Heart right ventricle (tissue), 16 donors: ENCODE measurements at regions not wholly inside any gene's neighbourhood (a gene's known extent, or its start where the extent isn't known, plus 50 kb on each side); places are given as distances from the start of the nearest gene placed in this dataset.

Source experiments
- ATAC-seq, 8 donors: fragments of 200-7000 bp; cut with Tn5 transposase; one replicate each; pipeline ENCODE4 v1.9.1; 2020; ENCODE audit warnings: mild to moderate bottlenecking in 8 of 8, moderate library complexity in 8 of 8, moderate number of reproducible peaks in 1 of 8
- DNase-seq, 2 donors: peaks; one replicate each; pipeline ENCODE4 v3.0.0-alpha.2; 2020
- H3K27ac ChIP-seq, 10 donors: fragments of 200-600 bp; sonication (generic) in 2 of 10; one replicate each; pipeline versions ENCODE4 v1.5.0 to v1.8.0; 2020 to 2022; ENCODE audit warnings: mild to moderate bottlenecking in 3 of 10
- H3K27me3 ChIP-seq, 7 donors: fragments of 200-600 bp; one replicate each; pipeline ENCODE4 v1.8.0; 2021 to 2022; ENCODE audit warnings: mild to moderate bottlenecking in 2 of 7
- H3K36me3 ChIP-seq, 9 donors: fragments of 200-600 bp; sonication (generic) in 1 of 9; one replicate each; pipeline versions ENCODE4 v1.5.0 to v1.8.0; 2020 to 2022; ENCODE audit warnings: mild to moderate bottlenecking in 2 of 9
- H3K4me1 ChIP-seq, 9 donors: fragments of 200-600 bp; sonication (generic) in 1 of 9; one replicate each; pipeline versions ENCODE4 v1.5.0 to v1.8.0; 2020 to 2022; ENCODE audit warnings: mild to moderate bottlenecking in 4 of 9
- H3K4me3 ChIP-seq, 10 donors: fragments of 200-600 bp; sonication (generic) in 2 of 10; one replicate each; pipeline versions ENCODE4 v1.5.0 to v1.8.0; 2020 to 2022; ENCODE audit warnings: mild to moderate bottlenecking in 7 of 10, moderate library complexity in 2 of 10
- H3K9me3 ChIP-seq, 11 donors: fragments of 200-600 bp in 10 of 11; sonication (generic) in 2 of 11; one replicate each; pipeline versions ENCODE4 v1.5.0 to v1.8.0; 2013 to 2022; ENCODE audit warnings: mild to moderate bottlenecking in 2 of 11, control low read depth in 1 of 11, moderate library complexity in 1 of 11
- CTCF ChIP-seq, 9 donors: fragments of 200-600 bp; sonication (generic) in 2 of 9; IDR thresholded peaks; one replicate each; pipeline versions ENCODE4 v1.5.0 to v1.8.0; 2021 to 2022; ENCODE audit warnings: antibody characterized with exemption in 9 of 9, mild to moderate bottlenecking in 5 of 9, moderate library complexity in 1 of 9
- whole genome bisulfite sequencing, 2 donors: extraction: QIAGEN DNeasy Blood & Tissue Kit; methylation state at CpG; one replicate each; pipeline ENCODE4 v1.1.7; 2013; ENCODE audit warnings: inconsistent platforms in 1 of 2; 5-methylcytosine and 5-hydroxymethylcytosine counted together
- intact Hi-C, 10 donors: fragments of 100-400 bp; cut with DNase I; formaldehyde crosslinking; loops; one replicate each; pipeline versions ENCODE4 v1.11.1 to v1.14.2; 2022
- donor health status: Arrhythmogenic right ventricular cardiomyopathy.
- donor health status: ischemic (EF 13 %, LVEDD 7.1; RV severe dilation, severe dysfunction).
- donor health status: healthy with polysubstance abuse.
- donor health status: DM: no; HTN: yes; CAD: no.
- donor health status: DM: no; HTN: no; CAD: no.
- donor health status: ischemic (EF 25% LVEDD 6.9; RV normal size, moderate dysfunction).
- donor health status: ischemic (EF 25% LVEDD 5.7; RV mildly dilated, moderate dysfunction).
- donor health status: healthy.
- donor health status: DM: yes; HTN: yes; CAD: no.
- donor health status: Ischemic cardiomyopathy.
- donor health status: ischemic (EF 35%, LVEDD 5.7; RV mildly dilated, moderate dysfunction).
- donor health status: nonischemic (EF 11% LVEDD 7.7; RV severe dilation, severe dysfunction).
- donor health status: DM: yes; HTN: yes; CAD: no.
- donor health status: PGD.
- donor health status: ischemic (EF 29% LVEDD 5.4; RV normal size, mild dysfunction).
- donor health status: nonischemic (EF 23%, LVEDD 6.1; RV moderate dilation, normal function).

DNA sequence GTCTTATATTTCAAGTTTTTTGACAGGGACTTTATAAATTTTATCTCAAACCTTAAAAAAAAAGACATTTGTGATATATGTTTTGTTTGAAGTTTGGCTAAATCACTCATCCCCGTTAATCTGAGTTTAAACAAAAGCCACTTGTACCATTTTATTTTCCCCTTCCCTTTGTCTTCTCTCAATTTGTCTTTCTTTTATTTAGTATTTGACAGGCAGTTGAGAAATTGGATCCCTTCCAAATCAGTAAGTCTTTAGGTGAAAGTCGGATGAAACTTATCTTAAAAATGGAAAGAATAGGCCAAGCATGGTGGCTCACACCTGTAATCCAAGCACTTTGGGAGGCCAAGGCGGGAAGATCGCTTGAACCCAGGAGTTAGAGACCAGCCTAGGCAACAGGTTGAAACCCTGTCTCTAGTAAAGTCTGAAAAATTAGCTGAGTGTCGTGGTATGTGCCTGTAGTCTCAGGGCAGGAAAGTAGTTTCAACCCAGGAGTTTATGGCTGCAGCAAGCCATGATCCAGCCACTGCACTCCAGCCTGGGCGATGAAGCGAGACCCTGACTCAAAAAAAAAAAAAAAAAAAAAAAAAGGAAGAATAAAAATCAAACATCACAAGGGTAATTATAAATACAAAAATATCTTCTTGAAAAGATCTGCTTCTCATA is 394.6 kb upstream of the TPM1 start:
- Histone ChIP-seq H3K27me3 (no peaks in the 10 kb centered on the region), H3K4me3 (no peak overlapping the region), H3K27ac (no peak overlapping the region), H3K4me1 (peaks cover 0 to 32% (median 8%) of the 10 kb centered on the region in 9 donors), H3K9me3 (no peaks in the 10 kb centered on the region), H3K36me3 (peaks cover 0 to 21% (median 2%) of the 10 kb centered on the region in 9 donors)
- no peak for TF ChIP-seq CTCF (IDR thresholded peaks at IDR 0.05)
- WGBS, 2 donors: 94% methylated on average over 7 of the region's 7 CpGs
- ATAC-seq (no peak), DNase-seq (no peak)
- intact Hi-C loops: loop anchor here in 5 of 10 donors (2.0 to 10.0 kb wide), 5 partner anchors 183 to 257 kb away; partner anchors contain the start of gene TLN2 (in 4 of the 5)

- WGBS, 2 donors: 94 to 98% methylated on average over 6 of the region's 6 CpGs
- H3K4me1 ChIP-seq: peaks cover 0 to 32% (median 8%) of the 10 kb centered on the region in 9 donors
- peak overlapping the region in 4 of 10 donors; percentile 28 to 83 (median 48) for H3K27ac ChIP-seq
- DNase-seq (no peak), ATAC-seq (peak in 6 of 8 donors; percentile 38 to 63 (median 46))
- no peaks in the 10 kb centered on the region for H3K27me3 ChIP-seq
- H3K4me3 ChIP-seq: no peak overlapping the region
- intact Hi-C loops: loop anchor here in 6 of 10 donors (1.0 to 10.0 kb wide), 6 partner anchors 184 to 258 kb away; partner anchors contain the start of gene TLN2 (in 4 of the 6)
- peak in 8 of 9 donors; percentile 26 to 61 (median 47) for TF ChIP-seq CTCF (IDR thresholded peaks at IDR 0.05)
- peaks cover 0 to 31% (median 11%) of the 10 kb centered on the region in 9 donors for H3K36me3 ChIP-seq
- no peaks in the 10 kb centered on the region for H3K9me3 ChIP-seq
Measured at GRCh38 chr15:62648954-62649353, 393.6 kb upstream of the TPM1 start.

DNA sequence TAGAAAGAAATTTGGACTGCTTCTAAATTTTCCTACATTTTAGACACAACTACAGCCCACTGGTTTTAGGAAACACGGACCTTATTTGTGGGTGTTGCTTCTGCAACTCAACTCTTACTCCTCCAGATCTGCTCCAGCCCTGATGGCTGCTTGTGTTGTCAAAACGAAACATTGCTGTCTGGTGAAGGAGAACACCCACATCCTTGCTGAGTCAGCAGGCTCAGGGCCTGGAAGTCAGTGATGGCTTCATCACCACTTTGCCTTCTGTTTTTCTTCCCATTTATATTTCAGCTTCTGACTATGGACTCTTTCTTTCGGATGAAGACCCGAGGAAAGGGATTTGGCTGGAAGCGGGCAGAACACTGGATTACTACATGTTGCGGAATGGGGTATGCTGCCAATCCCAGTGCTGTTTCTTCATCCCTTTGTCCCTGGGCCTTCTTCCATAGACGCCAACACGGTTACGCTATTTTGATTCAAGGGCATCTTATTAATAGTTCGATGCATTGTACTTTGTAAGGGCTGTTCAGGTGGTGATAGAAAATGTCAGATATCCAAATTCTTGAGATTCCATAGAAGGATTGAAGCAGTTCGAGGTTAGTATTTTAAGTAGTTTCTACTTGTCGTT is 392.6 kb upstream of the TPM1 start:
- Histone ChIP-seq H3K9me3 (no peaks in the 10 kb centered on the region), H3K27me3 (no peaks in the 10 kb centered on the region), H3K27ac (peak overlapping the region in 7 of 10 donors; percentile 14 to 83 (median 37)), H3K4me1 (peaks cover 0 to 32% (median 8%) of the 10 kb centered on the region in 9 donors), H3K36me3 (peaks cover 0 to 39% (median 14%) of the 10 kb centered on the region in 9 donors), H3K4me3 (no peak overlapping the region)
- ATAC-seq: peak in 7 of 8 donors; percentile 21 to 81 (median 74)
- no peak for TF ChIP-seq CTCF (IDR thresholded peaks at IDR 0.05)
- DNase-seq: peak in 1 of 2 donors; percentile 49
- 47 to 64% methylated on average over 12 of the region's 12 CpGs for WGBS, 2 donors
- intact Hi-C loops: loop anchor here in 9 of 10 donors (1.0 to 10.0 kb wide), 6 partner anchors 185 to 259 kb away; partner anchors contain the start of gene TLN2 (in 8 of the 9)

GRCh38 chr15:62653122-62653521 is 389.4 kb upstream of the TPM1 start:
- peak overlapping the region in 2 of 10 donors; percentile 12 to 84 for H3K27ac ChIP-seq
- peaks cover 0 to 44% (median 8%) of the 10 kb centered on the region in 9 donors for H3K4me1 ChIP-seq
- no peaks in the 10 kb centered on the region for H3K9me3 ChIP-seq
- H3K36me3 ChIP-seq: peaks cover 0 to 61% (median 18%) of the 10 kb centered on the region in 9 donors
- no peaks in the 10 kb centered on the region for H3K27me3 ChIP-seq
- peak in 5 of 8 donors; percentile 49 to 59 (median 51) for ATAC-seq
- TF ChIP-seq CTCF (IDR thresholded peaks at IDR 0.05): no peak
- DNase-seq: no peak
- H3K4me3 ChIP-seq: no peak overlapping the region
- intact Hi-C loops: loop anchor here in 3 of 10 donors (5.0 to 10.0 kb wide), 2 partner anchors 258 to 261 kb away; partner anchors contain the start of gene TLN2 (in 3 of the 3)
- WGBS, 2 donors: 89 to 94% methylated on average over 3 of the region's 3 CpGs
